Esophagus squamous epithelium (tissue), 4 donors: ENCODE measurements at regions not wholly inside any gene's neighbourhood (a gene's known extent, or its start where the extent isn't known, plus 50 kb on each side); places are given as distances from the start of the nearest gene placed in this dataset.

Experiments
- CTCF ChIP-seq, 6 experiments: fragments of 450-650 bp in 4 of 6; fragments of 200-600 bp in 2 of 6; sonication (generic) in 2 of 6; IDR thresholded peaks; one replicate each; pipeline ENCODE4 v1.5.1; 2016 to 2019; ENCODE audit warnings: antibody characterized with exemption in 6 of 6, mild to moderate bottlenecking in 4 of 6, moderate library complexity in 4 of 6
- POLR2A ChIP-seq, 4 donors: fragments of 450-650 bp; IDR thresholded peaks; one replicate each; pipeline ENCODE4 v1.6.1; 2017; ENCODE audit warnings: antibody characterized with exemption in 4 of 4, mild to moderate bottlenecking in 4 of 4, moderate library complexity in 3 of 4

GRCh38 chr2:236661061-236661761, 91.6 kb downstream of the ACKR3 start:
- no peak for TF ChIP-seq CTCF (IDR thresholded peaks at IDR 0.05)
- no peak for TF ChIP-seq POLR2A (IDR thresholded peaks at IDR 0.05)
